A549 (cell line): ENCODE measurements at regions not wholly inside any gene's neighbourhood (a gene's known extent, or its start where the extent isn't known, plus 50 kb on each side); places are given as distances from the start of the nearest gene placed in this dataset.

ENCODE experiments used
- GATA3 ChIP-seq: IDR thresholded peaks from 2 replicates; pipeline ENCODE4 v1.6.1; 2012; ENCODE audit warnings: borderline replicate concordance
- POLR2A ChIP-seq: IDR thresholded peaks from 2 replicates; pipeline ENCODE4 v1.6.1; 2012; ENCODE audit warnings: mild to moderate bottlenecking, low read length
- TF ChIP-seq, protein P1 (sequence below): IDR thresholded peaks from 2 replicates; pipeline ENCODE4 v1.6.1; 2012

DNA sequence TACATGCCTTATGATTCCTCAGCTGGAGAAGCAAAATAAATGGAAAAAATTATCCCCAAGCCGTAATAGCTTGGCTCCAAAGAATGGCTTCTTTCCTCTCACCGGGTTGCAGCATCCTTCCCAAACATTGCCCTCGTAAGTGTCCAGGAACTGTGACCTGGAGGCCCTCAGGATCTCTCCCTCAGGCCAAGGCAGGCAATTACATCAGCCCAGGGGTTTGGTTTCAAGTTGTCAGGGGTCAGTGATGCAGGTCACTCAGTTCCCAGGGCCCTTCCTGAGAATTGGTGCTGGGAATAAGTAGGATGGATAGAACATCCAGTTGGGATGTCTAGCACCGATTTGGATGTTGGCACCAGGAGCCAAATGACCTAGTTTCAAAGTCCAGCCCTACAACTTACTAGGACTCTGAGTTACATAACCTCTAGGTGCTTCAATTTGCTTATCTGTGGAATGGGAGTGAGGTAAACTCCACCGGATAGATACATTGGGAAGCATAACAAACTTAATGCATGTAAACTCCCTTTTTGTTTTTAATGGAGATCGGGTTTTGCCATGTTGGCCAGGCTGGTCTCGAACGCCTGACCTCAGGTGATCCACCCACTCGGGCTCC is 133.5 kb upstream of the DAP start:
- TF ChIP-seq, protein P1, sequence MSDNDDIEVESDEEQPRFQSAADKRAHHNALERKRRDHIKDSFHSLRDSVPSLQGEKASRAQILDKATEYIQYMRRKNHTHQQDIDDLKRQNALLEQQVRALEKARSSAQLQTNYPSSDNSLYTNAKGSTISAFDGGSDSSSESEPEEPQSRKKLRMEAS, result no peak
- TF ChIP-seq POLR2A (no peak), GATA3 (no peak)
